NB4 (cell line): ENCODE measurements at regions not wholly inside any gene's neighbourhood (a gene's known extent, or its start where the extent isn't known, plus 50 kb on each side); places are given as distances from the start of the nearest gene placed in this dataset.

Experiments used
- DNase-seq: peaks from one replicate; pipeline ENCODE4 v3.0.0; 2010; ENCODE audit warnings: low read depth
- H3K4me3 ChIP-seq: one replicate; pipeline ENCODE4 v1.5.1; 2011; ENCODE audit warnings: mild to moderate bottlenecking, low read depth, low read length, moderate library complexity
- CTCF ChIP-seq: IDR thresholded peaks from one replicate; pipeline ENCODE4 v1.5.1; 2012; ENCODE audit warnings: low read depth, low read length
- MAX ChIP-seq: IDR thresholded peaks from 2 replicates; pipeline ENCODE4 v1.6.1; 2011; ENCODE audit warnings: low read depth, low read length
- MYC ChIP-seq: IDR thresholded peaks from 2 replicates; pipeline ENCODE4 v1.6.1; 2011; ENCODE audit warnings: low read depth, low read length
- POLR2A ChIP-seq: IDR thresholded peaks from 2 replicates; pipeline ENCODE4 v1.6.1; 2011; ENCODE audit warnings: mild to moderate bottlenecking; ENCODE audit not compliant: insufficient read length; ENCODE audit errors: extremely low read depth

GRCh38 chr16:11409398-11409797, 64.1 kb downstream of the RMI2 start:
- DNase-seq, result no peak
- H3K4me3 ChIP-seq, result no peak overlapping the region
- TF ChIP-seq MYC (no peak), POLR2A (no peak), CTCF (no peak), MAX (no peak)

- no peak overlapping the region for H3K4me3 ChIP-seq
- TF ChIP-seq MAX (no peak), CTCF (no peak)
- DNase-seq, result no peak
Observed at GRCh38 chr16:11410376-11411058, 65.3 kb downstream of the RMI2 start.

GRCh38 chr16:11411059-11411550, 65.8 kb downstream of the RMI2 start:
- H3K4me3 ChIP-seq, result no peak overlapping the region
- TF ChIP-seq CTCF (no peak), MYC (no peak), MAX (no peak), POLR2A (no peak)
- no peak for DNase-seq

- no peak overlapping the region for H3K4me3 ChIP-seq
- no peak for TF ChIP-seq POLR2A
Observed at GRCh38 chr16:11412175-11412904, 67.1 kb downstream of the RMI2 start.

GRCh38 chr16:11412965-11413887, 68.0 kb downstream of the RMI2 start:
- TF ChIP-seq MYC (no peak), POLR2A (no peak), CTCF (no peak), MAX (no peak)
- DNase-seq, result no peak
- no peak overlapping the region for H3K4me3 ChIP-seq

More at GRCh38 chr16:11412175-11412904, 67.1 kb downstream of the RMI2 start:
- no peak for DNase-seq
